Hepatic stellate cell (primary cell): ENCODE measurements at regions not wholly inside any gene's neighbourhood (a gene's known extent, or its start where the extent isn't known, plus 50 kb on each side); places are given as distances from the start of the nearest gene placed in this dataset.

Source experiments
- DNase-seq: peaks from one replicate; pipeline ENCODE4 v3.0.0; 2011; ENCODE audit warnings: low spot score

DNA sequence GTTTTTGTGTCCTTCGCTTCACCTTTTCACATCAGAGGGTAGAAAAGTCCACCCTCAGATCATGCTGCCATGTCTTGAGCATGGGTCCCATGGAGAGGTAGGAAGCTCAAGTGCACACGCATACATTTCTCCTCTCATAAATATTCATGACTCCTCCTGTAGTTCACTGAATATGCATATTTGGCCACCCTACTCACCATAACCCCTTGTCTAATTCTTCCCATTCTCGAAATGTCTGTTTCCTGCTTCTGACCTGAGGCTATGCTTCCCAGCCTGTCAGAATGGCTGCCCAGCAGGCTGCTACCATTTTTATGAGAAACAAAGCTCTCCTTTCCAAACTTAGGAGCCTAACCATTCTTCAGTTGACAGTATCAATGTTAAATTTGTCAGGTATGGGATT, 86.5 kb downstream of the ADRA2C start:
- DNase-seq: no peak

DNA sequence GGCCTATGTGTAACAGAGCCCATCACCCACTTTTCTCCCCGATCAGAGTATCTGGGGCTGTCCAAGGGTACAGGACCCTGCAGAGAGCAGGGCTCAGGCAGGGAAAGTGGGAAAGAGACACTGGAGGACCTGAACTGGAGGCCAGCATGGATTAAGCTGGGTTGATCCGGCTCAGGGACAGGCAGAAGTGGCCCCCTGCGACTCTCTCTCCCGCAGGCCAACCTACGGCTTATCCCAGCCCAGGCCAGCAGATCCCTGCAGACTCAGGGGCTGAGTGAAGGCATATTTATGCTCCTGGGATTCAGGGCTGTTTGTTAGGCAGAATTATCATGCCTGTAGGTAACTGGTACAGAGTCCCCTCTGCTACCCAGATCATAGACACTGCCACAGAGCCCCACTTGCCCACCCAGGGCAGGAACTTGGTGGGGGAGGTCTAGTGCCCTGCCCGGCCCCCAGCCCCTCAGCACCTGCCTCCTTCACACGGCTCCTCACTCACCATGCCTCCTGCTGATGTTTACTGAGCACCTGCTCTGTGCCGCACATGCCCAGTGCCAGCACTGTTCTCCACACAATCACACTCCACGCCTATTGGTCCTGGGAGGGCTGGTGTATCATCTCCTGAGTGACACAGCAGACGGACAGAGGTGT, 87.3 kb downstream of the ADRA2C start:
- no peak for DNase-seq

GRCh38 chr4:3854661-3855060, 88.5 kb downstream of the ADRA2C start:
- DNase-seq: no peak

GRCh38 chr4:3855646-3856045, 89.5 kb downstream of the ADRA2C start:
- no peak for DNase-seq

GRCh38 chr4:3856604-3857204, 90.5 kb downstream of the ADRA2C start:
- DNase-seq: no peak

DNA sequence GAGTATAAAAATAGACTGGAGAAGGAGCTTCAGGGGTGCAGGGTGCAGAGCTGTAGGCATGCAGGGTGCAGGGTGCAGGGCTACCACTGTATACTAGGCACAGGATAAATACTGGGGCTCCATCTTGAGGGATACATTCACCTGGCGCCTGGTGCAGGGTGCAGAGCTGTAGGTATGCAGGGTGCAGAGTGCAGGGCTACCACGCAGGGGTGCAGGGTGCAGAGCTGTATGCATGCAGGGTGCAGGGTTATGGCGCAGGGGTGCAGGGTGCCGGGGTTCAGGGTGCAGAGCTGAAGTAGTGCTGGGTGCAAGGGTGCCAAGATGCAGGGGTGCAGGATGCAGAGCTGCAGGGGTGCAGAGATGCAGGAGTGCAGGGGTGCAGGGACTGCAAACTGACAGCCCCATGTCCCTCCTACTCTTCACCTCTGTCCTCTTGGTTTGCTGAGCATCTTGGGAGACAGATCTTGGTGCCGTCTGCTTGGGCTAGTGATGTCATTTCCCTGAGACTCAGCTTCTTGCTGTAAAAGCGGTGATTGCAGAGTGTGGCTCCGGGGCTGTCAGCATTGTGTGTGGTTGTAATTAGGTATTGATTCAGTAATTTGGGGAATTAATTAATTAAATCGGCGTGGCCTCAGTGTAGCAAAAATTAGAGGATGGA, 91.2 kb downstream of the ADRA2C start:
- DNase-seq: no peak

DNA sequence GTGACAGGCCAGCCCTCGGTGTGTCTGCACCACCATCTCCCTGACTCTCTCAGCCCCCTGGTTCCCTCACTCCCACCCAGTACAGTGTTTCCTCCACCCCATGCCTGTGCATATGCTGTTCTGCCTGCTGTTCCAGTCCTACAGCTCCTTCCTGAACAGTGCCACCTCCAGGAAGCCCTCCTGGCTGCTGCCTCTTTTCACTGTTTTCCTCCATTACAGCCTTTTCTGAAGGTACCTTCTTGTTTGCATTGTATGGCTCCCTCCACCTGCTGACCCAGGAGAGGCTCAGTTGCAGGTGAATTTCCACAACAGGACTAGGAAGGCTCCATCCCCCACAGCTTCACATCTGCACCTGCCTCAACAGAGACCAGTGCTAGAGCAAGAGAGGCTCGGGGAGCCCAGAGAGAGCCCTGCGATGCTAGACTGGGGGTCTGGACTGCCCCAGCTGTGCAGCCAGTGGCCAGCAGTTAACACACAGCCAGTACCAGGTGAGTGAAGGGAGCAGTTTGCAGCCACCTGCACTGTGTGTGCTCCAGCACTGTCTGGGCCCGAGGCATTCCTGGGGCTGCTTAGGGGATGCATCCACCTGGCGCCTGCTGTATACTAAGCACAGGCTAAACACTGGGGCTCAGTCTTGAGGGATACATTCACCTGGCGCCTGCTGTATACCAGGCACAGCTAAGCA, 92.0 kb downstream of the ADRA2C start:
- DNase-seq: no peak

GRCh38 chr4:3858765-3859388, 92.7 kb downstream of the ADRA2C start:
- no peak for DNase-seq

DNA sequence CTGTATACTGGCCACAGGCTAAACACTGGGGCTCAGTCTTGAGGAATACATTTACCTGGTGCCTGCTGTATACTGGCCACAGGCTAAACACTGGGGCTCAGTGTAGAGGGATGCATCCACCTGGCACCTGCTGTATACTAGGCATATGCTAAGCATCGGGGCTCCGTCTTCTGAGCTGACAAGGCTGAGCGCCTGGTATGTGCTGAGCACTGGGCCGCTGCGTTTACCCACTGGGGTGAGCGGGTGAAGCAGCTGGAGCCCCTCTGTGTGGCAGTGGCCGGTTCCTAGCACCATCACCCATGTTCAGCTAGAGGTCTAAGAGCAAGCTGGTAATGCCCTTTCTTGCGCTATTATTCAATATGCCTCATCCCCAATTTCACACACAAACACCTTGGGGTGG, 93.4 kb downstream of the ADRA2C start:
- no peak for DNase-seq

GRCh38 chr4:3860061-3860912, 94.1 kb downstream of the ADRA2C start:
- no peak for DNase-seq

DNA sequence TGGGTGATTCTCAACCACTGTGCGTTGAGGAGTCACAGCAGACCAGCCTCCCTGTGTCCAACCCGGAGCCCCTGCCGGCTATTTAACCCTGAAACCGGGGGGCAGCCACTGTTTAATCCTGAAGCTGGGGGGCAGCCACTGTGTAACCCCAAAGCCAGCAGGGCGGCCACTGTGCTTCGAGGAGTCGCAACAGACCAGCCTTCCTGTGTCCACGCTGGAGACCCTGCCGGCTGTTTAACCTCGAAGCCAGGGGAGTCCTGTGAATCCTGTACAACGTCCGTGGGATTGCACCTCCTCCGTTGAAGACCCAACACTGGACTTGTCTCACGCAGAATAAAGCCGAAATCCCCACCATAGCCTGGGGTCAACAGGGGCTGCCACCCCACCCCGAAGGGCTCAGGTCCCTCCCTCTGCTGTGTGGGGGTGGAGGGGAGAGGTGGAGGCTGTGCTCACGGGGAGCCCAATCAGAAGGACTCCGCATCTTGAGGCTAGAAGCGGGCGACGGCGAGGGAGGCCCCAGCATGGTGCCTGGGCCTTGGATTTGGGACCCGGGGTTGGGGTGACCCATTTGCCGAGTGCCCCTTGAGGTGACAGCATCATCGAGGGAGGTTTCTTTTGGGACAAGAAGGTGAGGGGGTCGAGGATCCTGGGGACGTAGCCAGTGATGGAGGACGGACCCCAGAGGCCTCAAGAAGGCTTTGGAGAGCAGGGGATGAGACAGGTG, 94.9 kb downstream of the ADRA2C start:
- no peak for DNase-seq

- no peak for DNase-seq
Observed at GRCh38 chr4:3861720-3862639, 95.8 kb downstream of the ADRA2C start.

GRCh38 chr4:3862640-3863420, 96.6 kb downstream of the ADRA2C start:
- DNase-seq: no peak

DNA sequence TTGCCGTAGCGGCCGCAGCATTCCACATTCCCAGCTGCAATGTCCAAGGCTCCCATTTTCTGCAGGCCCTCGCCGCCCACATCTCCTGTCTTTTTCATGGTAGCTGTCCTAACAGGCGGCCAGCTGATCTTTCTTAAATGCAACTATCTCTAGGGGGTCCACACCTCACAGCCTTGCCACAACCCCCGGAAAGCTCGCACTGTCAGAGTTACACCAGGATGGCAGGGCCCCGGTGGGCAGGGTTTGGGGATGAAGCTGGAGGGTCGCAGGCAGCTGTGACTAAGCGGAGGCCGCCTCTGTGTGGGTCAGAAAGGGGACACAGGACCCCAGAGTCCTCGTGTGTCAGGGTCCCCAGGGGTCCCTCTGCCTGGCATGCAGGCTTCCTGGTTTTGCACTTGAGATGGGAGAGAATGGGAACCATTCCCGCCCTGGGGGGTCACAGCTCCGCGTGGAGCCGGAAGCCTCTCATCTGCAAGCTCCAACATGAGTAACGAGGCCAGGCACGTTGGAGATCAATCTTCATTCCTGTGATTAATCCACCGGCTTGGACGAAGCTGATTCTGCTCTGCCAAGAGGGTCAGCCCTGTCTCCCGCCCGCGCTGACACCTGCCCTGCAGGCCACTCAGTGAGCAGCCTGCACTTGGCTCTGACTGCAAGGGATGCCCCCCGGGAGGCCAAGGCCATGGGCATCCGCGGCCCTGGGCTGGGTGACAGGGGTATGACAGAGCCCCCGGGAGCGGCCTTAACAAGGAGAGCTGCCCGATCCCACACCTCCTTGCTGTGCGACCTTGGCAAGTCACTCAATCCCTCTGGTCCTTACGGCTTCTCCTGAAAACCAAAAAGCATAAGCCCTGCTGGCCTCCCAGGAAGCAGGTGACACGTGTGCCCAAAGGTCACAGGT, 97.9 kb downstream of the ADRA2C start:
- no peak for DNase-seq

GRCh38 chr4:3864742-3865721, 98.8 kb downstream of the ADRA2C start:
- DNase-seq: no peak

DNA sequence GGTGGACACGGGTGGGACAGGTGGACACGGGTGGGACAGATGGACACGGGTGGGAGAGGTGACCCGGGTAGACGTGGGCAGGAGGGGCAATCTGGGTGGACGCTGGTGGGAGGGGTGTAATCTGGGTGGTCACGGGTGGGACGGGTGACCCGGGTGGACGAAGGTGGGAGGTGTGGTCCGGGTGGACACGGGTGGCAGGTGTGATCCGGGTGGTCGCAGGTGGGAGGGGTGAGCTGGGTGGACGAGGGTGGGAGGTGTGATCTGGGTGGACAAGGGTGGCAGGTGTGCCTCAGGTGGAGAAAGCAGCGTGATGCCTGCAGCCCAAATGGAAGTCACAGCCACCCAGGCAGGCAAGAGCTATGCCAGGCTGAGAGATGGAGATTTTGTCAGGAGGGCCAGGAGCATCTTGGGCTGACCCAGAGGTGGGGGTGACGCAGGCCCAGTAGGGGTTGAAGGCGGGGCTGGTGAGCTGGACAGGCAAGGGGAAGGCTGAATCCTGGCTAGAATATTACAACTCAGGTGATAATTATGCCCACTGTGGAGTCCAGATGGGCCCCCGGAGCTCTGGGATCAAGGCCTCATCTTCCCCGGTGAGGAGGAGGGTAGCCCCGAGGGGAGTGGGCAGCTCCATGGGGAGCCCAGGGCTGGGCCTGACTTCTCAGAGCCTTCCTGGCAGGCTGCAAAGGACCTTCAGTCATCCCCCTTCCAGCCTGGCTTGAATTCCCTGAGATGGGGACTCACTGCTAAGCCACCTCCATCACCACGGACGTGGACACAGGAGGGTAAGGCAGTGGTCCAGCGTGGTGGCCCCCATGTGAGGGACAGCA, 100.0 kb downstream of the ADRA2C start:
- DNase-seq: no peak
